ENCODE measurements at regions not wholly inside any gene's neighbourhood (a gene's known extent, or its start where the extent isn't known, plus 50 kb on each side); places are given as distances from the start of the nearest gene placed in this dataset.
A peak's percentile ranks its signal among the peaks of the same experiment; 100 is the strongest.

- WGBS, 4 donors, result 88 to 94% (median 91%) methylated on average over 23 of the region's 23 CpGs
- peaks cover 0 to 62% (median 38%) of the 10 kb centered on the region in 12 donors for H3K4me1 ChIP-seq
Observed at GRCh38 chr17:77838748-77839697, 119.5 kb upstream of the TNRC6C start.

GRCh38 chr17:77839698-77840512 is 118.6 kb upstream of the TNRC6C start:
- intact Hi-C loops (cut with DNase I), result loop anchor here in 3 of 10 donors (5.0 to 10.0 kb wide), 3 partner anchors 37 to 65 kb away; no protein-coding TSS in a partner anchor
- 29 to 43% (median 33%) methylated on average over 16 of the region's 16 CpGs for WGBS, 4 donors

More at GRCh38 chr17:77838748-77839697, 119.5 kb upstream of the TNRC6C start:
- ATAC-seq (no peak), DNase-seq (no peak)
- Histone ChIP-seq H3K36me3 (no peaks in the 10 kb centered on the region), H3K9me3 (no peaks in the 10 kb centered on the region), H3K27me3 (no peaks in the 10 kb centered on the region), H3K27ac (peak overlapping the region; percentile 7 to 89 (median 64)), H3K4me3 (no peak overlapping the region)
- TF ChIP-seq POLR2A (IDR thresholded peaks at IDR 0.05) (no peak), CTCF (IDR thresholded peaks at IDR 0.05) (no peak)
- intact Hi-C loops (cut with DNase I), result loop anchor here in 2 of 10 donors (5.0 to 10.0 kb wide), 2 partner anchors 38 to 64 kb away; no protein-coding TSS in a partner anchor

GRCh38 chr17:77840513-77841165 is 117.9 kb upstream of the TNRC6C start:
- peaks cover 0 to 48% (median 30%) of the 10 kb centered on the region in 12 donors for H3K4me1 ChIP-seq
- no peaks in the 10 kb centered on the region for H3K36me3 ChIP-seq
- DNase-seq (no peak), ATAC-seq (no peak)
- H3K27me3 ChIP-seq, result no peaks in the 10 kb centered on the region
- whole genome bisulfite sequencing, 4 donors, result 72 to 79% (median 75%) methylated on average over 10 of the region's 10 CpGs
- intact Hi-C loops (cut with DNase I), result loop anchor here in 1 of 10 donors (10.0 kb wide), 1 partner anchor 46 kb away; no protein-coding TSS in a partner anchor
- H3K27ac ChIP-seq, result peak overlapping the region in 11 of 12 donors; percentile 7 to 89 (median 64)
- H3K4me3 ChIP-seq, result no peak overlapping the region
- TF ChIP-seq POLR2A (IDR thresholded peaks at IDR 0.05) (no peak), CTCF (IDR thresholded peaks at IDR 0.05) (no peak)
- H3K9me3 ChIP-seq, result no peaks in the 10 kb centered on the region

More at GRCh38 chr17:77839698-77840512, 118.6 kb upstream of the TNRC6C start:
- Histone ChIP-seq H3K27ac (peak overlapping the region; percentile 7 to 89 (median 64)), H3K36me3 (no peaks in the 10 kb centered on the region), H3K9me3 (no peaks in the 10 kb centered on the region), H3K27me3 (no peaks in the 10 kb centered on the region), H3K4me3 (no peak overlapping the region), H3K4me1 (peaks cover 0 to 53% (median 31%) of the 10 kb centered on the region in 12 donors)
- peak; percentile 60 to 83 (median 68) for ATAC-seq
- TF ChIP-seq POLR2A (IDR thresholded peaks at IDR 0.05), result no peak
- no peak for TF ChIP-seq CTCF (IDR thresholded peaks at IDR 0.05)
- peak in 2 of 5 donors; percentile 57 to 67 for DNase-seq
